Naive B cell (primary cell): ENCODE measurements at regions not wholly inside any gene's neighbourhood (a gene's known extent, or its start where the extent isn't known, plus 50 kb on each side); places are given as distances from the start of the nearest gene placed in this dataset.
"Not testable (repeated sequence)": the region's sequence is repeated elsewhere in the genome, so short reads cannot be mapped to it uniquely, and the experiment has no call there.

Experiments
- ATAC-seq, 2 donors: fragments of 150-1000 bp; cut with Tn5 transposase; 2 replicates each; pipeline ENCODE4 v1.10.0; 2021; ENCODE audit warnings: low read depth in 2 of 2, mild to moderate bottlenecking in 2 of 2, moderate library complexity in 2 of 2
- DNase-seq: peaks from one replicate; pipeline ENCODE4 v3.0.0; 2022
- H3K27ac Mint-ChIP-seq, 6 donors: one replicate each; pipeline ENCODE4 v1.8.0; 2020 to 2022; ENCODE audit warnings: mild to moderate bottlenecking in 6 of 6, mixed read lengths in 6 of 6, moderate library complexity in 5 of 6, inconsistent platforms in 2 of 6
- H3K27me3 Mint-ChIP-seq, 3 donors: one replicate each; pipeline ENCODE4 v1.8.0; 2021 to 2022; ENCODE audit warnings: mixed read lengths in 3 of 3, mild to moderate bottlenecking in 1 of 3
- H3K36me3 Mint-ChIP-seq, 2 donors: one replicate each; pipeline ENCODE4 v1.8.0; 2020 to 2022; ENCODE audit warnings: mixed read lengths in 2 of 2, inconsistent platforms in 1 of 2, mild to moderate bottlenecking in 1 of 2
- H3K4me1 Mint-ChIP-seq, 3 donors: one replicate each; pipeline ENCODE4 v1.8.0; 2020 to 2022; ENCODE audit warnings: mixed read lengths in 3 of 3, inconsistent platforms in 1 of 3, mild to moderate bottlenecking in 1 of 3, moderate library complexity in 1 of 3
- H3K4me3 Mint-ChIP-seq, 8 donors: one replicate each; pipeline ENCODE4 v1.8.0; 2020 to 2022; ENCODE audit warnings: mild to moderate bottlenecking in 8 of 8, mixed read lengths in 8 of 8, moderate library complexity in 8 of 8, inconsistent platforms in 2 of 8
- H3K9me3 Mint-ChIP-seq, 7 donors: one replicate each; pipeline ENCODE4 v1.8.0; 2020 to 2022; ENCODE audit warnings: mixed read lengths in 7 of 7, mild to moderate bottlenecking in 5 of 7, inconsistent platforms in 2 of 7, moderate library complexity in 1 of 7

DNA sequence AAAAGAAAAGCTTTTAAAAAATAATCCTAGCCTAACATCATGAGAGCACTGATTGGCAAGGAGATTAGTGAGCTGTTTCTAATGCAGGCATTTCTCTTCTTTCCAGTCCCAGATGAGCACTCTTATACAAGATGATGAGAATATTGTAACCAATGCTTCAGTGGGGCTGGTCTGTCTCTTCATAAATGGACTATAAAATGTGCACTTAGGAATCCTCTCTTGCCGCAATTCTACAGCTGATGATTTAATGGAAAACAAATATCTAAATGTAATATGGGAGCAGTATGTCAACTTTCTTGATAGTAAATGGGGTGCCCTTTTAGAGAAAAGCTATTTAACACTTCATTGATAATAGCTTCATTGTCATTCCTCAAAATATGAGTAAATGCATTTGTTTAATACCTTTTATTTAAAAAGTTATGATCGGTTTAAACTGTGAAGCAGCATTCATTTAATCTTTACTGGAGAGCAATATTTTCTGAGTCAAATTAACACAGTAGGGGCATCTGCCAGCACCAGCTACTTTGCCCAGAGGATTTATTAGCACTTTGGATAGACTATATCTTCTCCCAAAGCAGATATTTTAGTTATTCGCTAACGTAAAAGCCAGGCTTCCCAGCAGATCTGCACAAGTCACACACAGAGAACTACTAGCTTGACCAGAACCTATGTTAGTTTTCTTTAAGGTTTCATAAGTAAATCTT, 985.9 kb downstream of the DIPK2A start:
- peak overlapping the region in 1 of 6 donors; percentile 4 for H3K27ac Mint-ChIP-seq
- H3K4me3 Mint-ChIP-seq = no peak overlapping the region
- ATAC-seq (no peak), DNase-seq (no peak)
- H3K4me1 Mint-ChIP-seq = no peaks in the 10 kb centered on the region
- peaks cover 0 to 3% (median 0%) of the 10 kb centered on the region in 7 donors for H3K9me3 Mint-ChIP-seq
- no peaks in the 10 kb centered on the region for H3K27me3 Mint-ChIP-seq
- no peaks in the 10 kb centered on the region for H3K36me3 Mint-ChIP-seq

- Mint-ChIP-seq H3K4me3 (no peak overlapping the region), H3K36me3 (no peaks in the 10 kb centered on the region), H3K4me1 (no peaks in the 10 kb centered on the region), H3K9me3 (peaks cover 0 to 3% (median 0%) of the 10 kb centered on the region in 7 donors), H3K27ac (no peak overlapping the region), H3K27me3 (no peaks in the 10 kb centered on the region)
- no peak for ATAC-seq
- no peak for DNase-seq
Measured at GRCh38 chr3:144963810-144964209, 992.2 kb downstream of the DIPK2A start.

- H3K4me3 Mint-ChIP-seq = no peak overlapping the region
- H3K36me3 Mint-ChIP-seq = no peaks in the 10 kb centered on the region
- no peaks in the 10 kb centered on the region for H3K27me3 Mint-ChIP-seq
- ATAC-seq (no peak), DNase-seq (no peak)
- no peak overlapping the region for H3K27ac Mint-ChIP-seq
- peaks cover 0 to 1% (median 0%) of the 10 kb centered on the region in 7 donors for H3K9me3 Mint-ChIP-seq
- H3K4me1 Mint-ChIP-seq = no peaks in the 10 kb centered on the region
Measured at GRCh38 chr3:144966560-144966959, 994.9 kb downstream of the DIPK2A start.

- H3K27ac Mint-ChIP-seq = no peak overlapping the region
Measured at GRCh38 chr3:144968750-144969350, 997.2 kb downstream of the DIPK2A start.

DNA sequence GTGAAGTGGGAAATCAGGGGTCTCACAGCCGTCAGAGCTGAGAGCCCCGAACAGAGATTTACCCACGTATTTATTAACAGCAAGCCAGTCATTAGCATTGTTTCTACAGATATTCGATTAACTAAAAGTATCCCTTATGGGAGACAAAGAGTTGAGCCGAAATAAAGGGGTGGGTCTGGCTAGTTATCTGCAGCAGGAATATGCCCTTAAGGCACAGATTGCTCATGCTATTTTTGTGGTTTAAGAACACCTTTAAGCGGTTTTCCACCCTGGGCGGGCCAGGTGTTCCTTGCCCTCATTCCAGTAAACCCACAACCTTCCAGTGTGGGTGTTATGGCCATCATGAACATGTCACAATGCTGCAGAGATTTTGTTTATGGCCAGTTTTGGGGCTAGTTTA, 1012.9 kb downstream of the DIPK2A start:
- H3K9me3 Mint-ChIP-seq, H3K27ac Mint-ChIP-seq, H3K4me1 Mint-ChIP-seq, ATAC-seq, DNase-seq, H3K27me3 Mint-ChIP-seq, H3K36me3 Mint-ChIP-seq, H3K4me3 Mint-ChIP-seq: not testable (repeated sequence)

More at GRCh38 chr3:144968750-144969350, 997.2 kb downstream of the DIPK2A start:
- H3K36me3 Mint-ChIP-seq = no peaks in the 10 kb centered on the region
- no peak for ATAC-seq
- no peaks in the 10 kb centered on the region for H3K27me3 Mint-ChIP-seq
- H3K9me3 Mint-ChIP-seq = peaks cover 0 to 3% (median 0%) of the 10 kb centered on the region in 7 donors
- no peak overlapping the region for H3K4me3 Mint-ChIP-seq
- no peak for DNase-seq
- no peaks in the 10 kb centered on the region for H3K4me1 Mint-ChIP-seq

GRCh38 chr3:144989807-144990206, 1018.2 kb downstream of the DIPK2A start:
- ATAC-seq (no peak), DNase-seq (no peak)
- no peaks in the 10 kb centered on the region for H3K4me1 Mint-ChIP-seq
- H3K27me3 Mint-ChIP-seq = no peaks in the 10 kb centered on the region
- H3K4me3 Mint-ChIP-seq = no peak overlapping the region
- H3K36me3 Mint-ChIP-seq = no peaks in the 10 kb centered on the region
- H3K27ac Mint-ChIP-seq = no peak overlapping the region
- peaks cover 0 to 5% (median 0%) of the 10 kb centered on the region in 7 donors for H3K9me3 Mint-ChIP-seq

GRCh38 chr3:144995856-144996255, 1024.2 kb downstream of the DIPK2A start:
- H3K27ac Mint-ChIP-seq = no peak overlapping the region
- no peaks in the 10 kb centered on the region for H3K36me3 Mint-ChIP-seq
- DNase-seq (no peak), ATAC-seq (no peak)
- no peaks in the 10 kb centered on the region for H3K27me3 Mint-ChIP-seq
- peaks cover 0 to 7% (median 0%) of the 10 kb centered on the region in 7 donors for H3K9me3 Mint-ChIP-seq
- H3K4me1 Mint-ChIP-seq = no peaks in the 10 kb centered on the region
- H3K4me3 Mint-ChIP-seq = no peak overlapping the region

DNA sequence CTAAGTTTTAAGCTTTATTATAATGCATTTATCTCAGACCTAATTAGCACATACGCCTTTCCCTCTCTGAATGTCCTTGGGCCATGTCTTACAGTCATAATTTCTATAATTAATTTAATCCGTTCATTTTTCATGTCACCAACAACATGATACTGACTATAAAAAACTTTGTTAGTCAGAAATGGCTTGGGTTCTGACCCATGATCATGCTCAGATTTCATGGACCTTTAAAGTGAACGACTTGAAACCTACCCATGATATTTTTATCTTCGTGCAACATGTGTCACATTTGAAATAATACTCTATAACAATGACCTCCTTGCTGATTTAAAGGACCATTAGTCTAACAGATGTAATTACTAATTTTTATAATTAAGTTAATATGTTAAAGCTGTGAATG, 1033.8 kb downstream of the DIPK2A start:
- H3K4me1 Mint-ChIP-seq = no peaks in the 10 kb centered on the region
- peaks cover 0 to 14% (median 2%) of the 10 kb centered on the region in 7 donors for H3K9me3 Mint-ChIP-seq
- ATAC-seq = no peak
- DNase-seq = no peak
- no peak overlapping the region for H3K4me3 Mint-ChIP-seq
- no peaks in the 10 kb centered on the region for H3K36me3 Mint-ChIP-seq
- H3K27ac Mint-ChIP-seq = no peak overlapping the region
- H3K27me3 Mint-ChIP-seq = no peaks in the 10 kb centered on the region

DNA sequence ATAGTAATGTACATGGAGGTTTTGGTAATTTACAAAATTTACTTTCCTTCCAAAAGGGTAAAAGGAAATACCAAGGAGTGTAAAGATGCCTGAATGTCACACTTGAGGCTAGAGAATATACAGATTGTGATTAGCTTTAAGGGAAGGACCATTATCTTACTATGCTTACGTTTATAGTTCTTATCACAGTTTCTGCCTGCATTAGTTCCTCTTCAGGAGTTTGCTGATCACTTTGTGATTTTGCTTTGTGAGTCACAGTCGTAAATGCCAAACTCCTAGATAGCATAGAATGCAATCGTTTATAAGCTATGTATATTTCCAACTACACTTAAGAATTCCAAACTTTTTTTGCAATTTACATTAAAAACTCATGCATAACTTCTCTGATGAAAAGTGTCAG, 1034.6 kb downstream of the DIPK2A start:
- Mint-ChIP-seq H3K4me1 (no peaks in the 10 kb centered on the region), H3K9me3 (peaks cover 0 to 13% (median under 1%) of the 10 kb centered on the region in 7 donors), H3K4me3 (no peak overlapping the region), H3K27me3 (no peaks in the 10 kb centered on the region), H3K27ac (no peak overlapping the region), H3K36me3 (no peaks in the 10 kb centered on the region)
- DNase-seq (no peak), ATAC-seq (no peak)

GRCh38 chr3:145013931-145014330, 1042.3 kb downstream of the DIPK2A start:
- no peak for ATAC-seq
- no peak for DNase-seq
- H3K4me3 Mint-ChIP-seq = no peak overlapping the region
- H3K4me1 Mint-ChIP-seq = no peaks in the 10 kb centered on the region
- no peaks in the 10 kb centered on the region for H3K27me3 Mint-ChIP-seq
- H3K27ac Mint-ChIP-seq = no peak overlapping the region
- no peaks in the 10 kb centered on the region for H3K36me3 Mint-ChIP-seq
- no peaks in the 10 kb centered on the region for H3K9me3 Mint-ChIP-seq

DNA sequence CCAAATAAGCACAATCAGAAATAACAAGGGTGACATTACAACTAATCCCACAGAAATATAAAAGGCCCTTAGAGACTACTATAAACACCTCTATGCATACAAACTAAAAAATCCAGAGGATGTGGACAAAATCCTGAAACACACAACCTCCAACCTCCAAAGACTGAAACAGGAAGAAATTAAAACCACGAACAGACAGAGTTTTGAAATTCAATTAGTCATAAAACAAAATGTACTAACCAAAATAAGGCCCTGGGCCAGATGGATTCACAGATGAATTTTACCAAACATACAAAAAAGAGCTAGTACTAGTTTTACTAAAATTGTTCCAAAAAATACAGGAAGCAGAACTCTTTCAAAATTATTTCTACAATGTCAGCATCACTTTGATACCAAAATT, 1043.6 kb downstream of the DIPK2A start:
- Mint-ChIP-seq H3K9me3 (no peaks in the 10 kb centered on the region), H3K4me1 (no peaks in the 10 kb centered on the region), H3K36me3 (no peaks in the 10 kb centered on the region), H3K27me3 (no peaks in the 10 kb centered on the region), H3K4me3 (no peak overlapping the region), H3K27ac (no peak overlapping the region)
- ATAC-seq (no peak), DNase-seq (no peak)

GRCh38 chr3:145017959-145018358, 1046.3 kb downstream of the DIPK2A start:
- Mint-ChIP-seq H3K9me3 (peaks cover 0 to 2% (median 0%) of the 10 kb centered on the region in 7 donors), H3K27ac (no peak overlapping the region), H3K27me3 (no peaks in the 10 kb centered on the region), H3K36me3 (no peaks in the 10 kb centered on the region), H3K4me1 (no peaks in the 10 kb centered on the region), H3K4me3 (no peak overlapping the region)
- ATAC-seq (no peak), DNase-seq (no peak)

DNA sequence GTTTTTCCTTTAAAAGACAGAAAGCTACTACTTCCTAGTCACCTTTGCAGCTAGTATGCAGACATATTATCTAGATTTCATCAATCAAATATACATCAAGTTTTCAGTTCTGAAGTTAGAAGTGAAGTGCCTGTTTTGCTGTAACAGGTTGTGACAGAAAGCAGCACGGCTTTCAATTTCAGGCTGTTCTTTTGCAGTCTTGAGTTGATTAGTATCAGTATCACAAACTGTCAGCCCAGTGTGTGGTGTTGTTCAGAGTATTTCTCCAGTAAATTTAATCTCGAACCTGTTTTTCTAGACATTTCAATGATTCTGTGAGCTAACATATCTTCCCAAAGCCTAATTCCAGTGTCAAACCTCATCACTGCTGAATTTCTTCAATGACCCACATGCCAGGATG, 1050.8 kb downstream of the DIPK2A start:
- Mint-ChIP-seq H3K36me3 (no peaks in the 10 kb centered on the region), H3K4me1 (no peaks in the 10 kb centered on the region), H3K27ac (no peak overlapping the region), H3K4me3 (no peak overlapping the region), H3K9me3 (peaks cover 0 to 5% (median 0%) of the 10 kb centered on the region in 7 donors), H3K27me3 (no peaks in the 10 kb centered on the region)
- ATAC-seq (no peak), DNase-seq (no peak)

DNA sequence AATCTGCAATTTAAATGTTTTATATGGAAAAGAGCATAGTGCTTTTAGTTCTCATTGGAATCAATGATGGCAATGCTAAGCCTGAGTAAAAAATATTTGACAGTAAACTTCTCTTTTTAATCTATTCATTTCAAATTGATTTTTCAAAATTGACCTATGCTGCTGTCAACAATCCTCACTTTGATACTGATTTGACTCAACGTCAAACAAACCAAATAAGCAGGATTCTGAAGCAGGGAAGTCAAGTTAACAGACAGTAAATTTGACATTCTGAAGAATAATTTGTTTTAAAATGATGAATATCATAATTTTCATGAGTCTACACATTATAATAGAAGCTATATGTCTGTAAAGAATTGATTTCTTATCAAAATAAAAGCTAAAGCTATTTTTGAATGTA, 1053.1 kb downstream of the DIPK2A start:
- Mint-ChIP-seq H3K27ac (no peak overlapping the region), H3K36me3 (no peaks in the 10 kb centered on the region), H3K9me3 (peaks cover 0 to 7% (median 4%) of the 10 kb centered on the region in 7 donors), H3K4me3 (no peak overlapping the region), H3K4me1 (no peaks in the 10 kb centered on the region), H3K27me3 (no peaks in the 10 kb centered on the region)
- DNase-seq = no peak
- no peak for ATAC-seq
